GM21619 (cell line): ENCODE measurements at regions not wholly inside any gene's neighbourhood (a gene's known extent, or its start where the extent isn't known, plus 50 kb on each side); places are given as distances from the start of the nearest gene placed in this dataset.
A peak's percentile ranks its signal among the peaks of the same experiment; 100 is the strongest.
"Not testable (repeated sequence)": the region's sequence is repeated elsewhere in the genome, so short reads cannot be mapped to it uniquely, and the experiment has no call there.

Experiments
- ATAC-seq: cut with Tn5 transposase; IDR thresholded peaks from one replicate; pipeline ENCODE4 v1.9.1; 2021; ENCODE audit not compliant: unreplicated experiment

- ATAC-seq: no peak
Measured at GRCh38 chr11:103584021-103584420, 452.4 kb upstream of the DDI1 start.

GRCh38 chr11:103584720-103585119, 451.7 kb upstream of the DDI1 start:
- ATAC-seq: no peak

- ATAC-seq: no peak
Measured at GRCh38 chr11:103585401-103585800, 451.0 kb upstream of the DDI1 start.

- no peak for ATAC-seq
Measured at GRCh38 chr11:103585911-103586310, 450.5 kb upstream of the DDI1 start.

GRCh38 chr11:103586756-103587155, 449.7 kb upstream of the DDI1 start:
- no peak for ATAC-seq

- ATAC-seq: no peak
Measured at GRCh38 chr11:103587901-103588788, 448.3 kb upstream of the DDI1 start.

- no peak for ATAC-seq
Measured at GRCh38 chr11:103591554-103591953, 444.9 kb upstream of the DDI1 start.

GRCh38 chr11:103594283-103594682, 442.2 kb upstream of the DDI1 start:
- ATAC-seq: no peak

- no peak for ATAC-seq
Measured at GRCh38 chr11:103596315-103596714, 440.1 kb upstream of the DDI1 start.

GRCh38 chr11:103601225-103601846, 435.1 kb upstream of the DDI1 start:
- peak; percentile 99 for ATAC-seq

- ATAC-seq: no peak
Measured at GRCh38 chr11:103602840-103603239, 433.6 kb upstream of the DDI1 start.

GRCh38 chr11:103604310-103604709, 432.1 kb upstream of the DDI1 start:
- no peak for ATAC-seq

- no peak for ATAC-seq
Measured at GRCh38 chr11:103608566-103608965, 427.9 kb upstream of the DDI1 start.

GRCh38 chr11:103609117-103610066, 427.0 kb upstream of the DDI1 start:
- no peak for ATAC-seq

GRCh38 chr11:103610435-103610834, 426.0 kb upstream of the DDI1 start:
- ATAC-seq: no peak

GRCh38 chr11:103611526-103612260, 424.7 kb upstream of the DDI1 start:
- ATAC-seq: not testable (repeated sequence)

GRCh38 chr11:103612451-103612850, 424.0 kb upstream of the DDI1 start:
- not testable (repeated sequence) for ATAC-seq

- ATAC-seq: not testable (repeated sequence)
Measured at GRCh38 chr11:103616586-103616985, 419.9 kb upstream of the DDI1 start.

- ATAC-seq: no peak
Measured at GRCh38 chr11:103618528-103618927, 417.9 kb upstream of the DDI1 start.

- ATAC-seq: no peak
Measured at GRCh38 chr11:103619480-103619879, 417.0 kb upstream of the DDI1 start.

GRCh38 chr11:103619938-103620337, 416.5 kb upstream of the DDI1 start:
- no peak for ATAC-seq
